Liver (tissue), 8 donors: ENCODE measurements at regions not wholly inside any gene's neighbourhood (a gene's known extent, or its start where the extent isn't known, plus 50 kb on each side); places are given as distances from the start of the nearest gene placed in this dataset.

Source experiments
- DNase-seq: peaks from one replicate; pipeline ENCODE4 v3.0.0-alpha.2; 2017; ENCODE audit warnings: low spot score
- H3K27ac ChIP-seq, 2 donors: one replicate each; pipeline ENCODE4 v1.7.0; 2013; ENCODE audit warnings: inconsistent platforms in 2 of 2, low read length in 2 of 2, control low read depth in 1 of 2, low read depth in 1 of 2, mild to moderate bottlenecking in 1 of 2
- H3K27me3 ChIP-seq, 4 donors: one replicate each; pipeline versions ENCODE4 v1.6.1 to v1.7.0; 2013; ENCODE audit warnings: low read length in 3 of 4, inconsistent platforms in 1 of 4, mild to moderate bottlenecking in 1 of 4, moderate library complexity in 1 of 4; ENCODE audit not compliant: control insufficient read depth in 4 of 4, insufficient read depth in 4 of 4
- H3K36me3 ChIP-seq, 4 donors: one replicate each; pipeline versions ENCODE4 v1.6.1 to v1.7.0; 2013; ENCODE audit warnings: low read length in 3 of 4, mild to moderate bottlenecking in 3 of 4, low read depth in 1 of 4, moderate library complexity in 1 of 4; ENCODE audit not compliant: control insufficient read depth in 4 of 4, insufficient read depth in 3 of 4
- H3K4me1 ChIP-seq, 4 donors: one replicate each; pipeline versions ENCODE4 v1.6.1 to v1.7.0; 2013; ENCODE audit warnings: low read length in 3 of 4, mild to moderate bottlenecking in 3 of 4, moderate library complexity in 1 of 4; ENCODE audit not compliant: control insufficient read depth in 4 of 4, insufficient read depth in 4 of 4
- H3K4me3 ChIP-seq, 3 donors: one replicate each; pipeline versions ENCODE4 v1.6.1 to v1.7.0; 2013; ENCODE audit warnings: low read length in 3 of 3, control low read depth in 1 of 3, low read depth in 1 of 3, mild to moderate bottlenecking in 1 of 3
- H3K9ac ChIP-seq, 2 donors: one replicate each; pipeline ENCODE4 v1.7.0; 2013; ENCODE audit warnings: low read length in 2 of 2, mild to moderate bottlenecking in 2 of 2, moderate library complexity in 2 of 2, control low read depth in 1 of 2, low read depth in 1 of 2
- H3K9me3 ChIP-seq, 4 donors: one replicate each; pipeline versions ENCODE4 v1.6.1 to v1.7.0; 2013; ENCODE audit warnings: low read length in 3 of 4; ENCODE audit not compliant: control insufficient read depth in 4 of 4
- ATF3 ChIP-seq: IDR thresholded peaks from 2 replicates; pipeline ENCODE4 v1.6.1; 2016; ENCODE audit warnings: antibody characterized with exemption
- CTCF ChIP-seq: fragments of 150-350 bp; IDR thresholded peaks from 2 replicates; pipeline ENCODE4 v1.5.1; 2017; ENCODE audit warnings: improper control_type of control experiment, low read depth, low read length; ENCODE audit not compliant: missing input control
- FOXA1 ChIP-seq: IDR thresholded peaks from 2 replicates; pipeline ENCODE4 v1.6.1; 2016; ENCODE audit warnings: antibody characterized with exemption
- FOXA2 ChIP-seq: IDR thresholded peaks from 2 replicates; pipeline ENCODE4 v1.6.1; 2016; ENCODE audit warnings: antibody characterized with exemption
- GABPA ChIP-seq, 2 donors: IDR thresholded peaks in 1 of 2; conservative IDR thresholded peaks in 1 of 2; 2 replicates each; pipeline ENCODE4 v1.6.1; 2016; ENCODE audit warnings: antibody characterized with exemption in 2 of 2, mild to moderate bottlenecking in 1 of 2, moderate library complexity in 1 of 2
- HNF4G ChIP-seq: IDR thresholded peaks from 2 replicates; pipeline ENCODE4 v1.6.1; 2016; ENCODE audit warnings: antibody characterized with exemption
- JUND ChIP-seq, 2 donors: IDR thresholded peaks; 2 replicates each; pipeline ENCODE4 v1.6.1; 2016; ENCODE audit warnings: antibody characterized with exemption in 2 of 2
- MAX ChIP-seq: IDR thresholded peaks from 2 replicates; pipeline ENCODE4 v1.6.1; 2016; ENCODE audit warnings: antibody characterized with exemption
- RAD21 ChIP-seq, 2 donors: IDR thresholded peaks; 2 replicates each; pipeline ENCODE4 v1.6.1; 2016; ENCODE audit warnings: antibody characterized with exemption in 2 of 2, mild to moderate bottlenecking in 2 of 2
- REST ChIP-seq: IDR thresholded peaks from 2 replicates; pipeline ENCODE4 v1.6.1; 2016; ENCODE audit warnings: antibody characterized with exemption, mild to moderate bottlenecking
- RXRA ChIP-seq, 2 donors: IDR thresholded peaks; 2 replicates each; pipeline ENCODE4 v1.6.1; 2017 to 2018; ENCODE audit warnings: antibody characterized with exemption in 2 of 2, mild to moderate bottlenecking in 1 of 2
- SP1 ChIP-seq: IDR thresholded peaks from 2 replicates; pipeline ENCODE4 v1.6.1; 2018; ENCODE audit warnings: antibody characterized with exemption, mild to moderate bottlenecking
- TAF1 ChIP-seq: conservative IDR thresholded peaks from 2 replicates; pipeline ENCODE4 v1.6.1; 2016; ENCODE audit warnings: antibody characterized with exemption, mild to moderate bottlenecking
- YY1 ChIP-seq: IDR thresholded peaks from 2 replicates; pipeline ENCODE4 v1.6.1; 2016; ENCODE audit warnings: antibody characterized with exemption, mild to moderate bottlenecking
- ZBTB33 ChIP-seq: IDR thresholded peaks from 2 replicates; pipeline ENCODE4 v1.6.1; 2016; ENCODE audit warnings: antibody characterized with exemption
- WGBS: extraction: QIAGEN DNeasy Blood & Tissue Kit; methylation state at CpG from one replicate; pipeline ENCODE4 v1.1.7; 2013; 5-methylcytosine and 5-hydroxymethylcytosine counted together
- donor health status: healthy.
- donor health status: healthy.
- donor health status: healthy.
- donor health status: healthy.
- donor health status: healthy.

- no peaks in the 10 kb centered on the region for H3K36me3 ChIP-seq
- no peak overlapping the region for H3K9ac ChIP-seq
- H3K9me3 ChIP-seq, result peaks cover 0 to 4% (median 0%) of the 10 kb centered on the region in 4 donors
- WGBS, result 59% methylated on average over 5 of the region's 5 CpGs
- peaks cover 0 to 20% (median 1%) of the 10 kb centered on the region in 4 donors for H3K27me3 ChIP-seq
- TF ChIP-seq GABPA (IDR thresholded peaks at IDR 0.05 in 1 of 2, conservative IDR thresholded peaks at IDR 0.05 in 1 of 2) (no peak), SP1 (no peak), MAX (no peak), ATF3 (no peak), JUND (IDR thresholded peaks at IDR 0.05) (no peak), FOXA2 (no peak), CTCF (no peak), HNF4G (no peak), TAF1 (no peak), ZBTB33 (no peak), YY1 (no peak)
- DNase-seq, result no peak
- no peak overlapping the region for H3K27ac ChIP-seq
- no peaks in the 10 kb centered on the region for H3K4me1 ChIP-seq
- no peak overlapping the region for H3K4me3 ChIP-seq
Measured at GRCh38 chr20:48478370-48478769, 349.4 kb downstream of the PREX1 start.

GRCh38 chr20:48476854-48477253 is 350.9 kb downstream of the PREX1 start:
- H3K36me3 ChIP-seq, result no peaks in the 10 kb centered on the region
- H3K27me3 ChIP-seq, result peaks cover 0 to 18% (median 3%) of the 10 kb centered on the region in 4 donors
- no peak for DNase-seq
- WGBS, result 64% methylated on average over 11 of the region's 11 CpGs
- no peak overlapping the region for H3K27ac ChIP-seq
- no peak overlapping the region for H3K4me3 ChIP-seq
- H3K9me3 ChIP-seq, result peaks cover 0 to 4% (median 0%) of the 10 kb centered on the region in 4 donors
- no peak overlapping the region for H3K9ac ChIP-seq
- TF ChIP-seq FOXA1, result no peak
- TF ChIP-seq RAD21 (IDR thresholded peaks at IDR 0.05), result no peak
- TF ChIP-seq CTCF, result no peak
- no peak for TF ChIP-seq REST
- no peak for TF ChIP-seq YY1
- no peak for TF ChIP-seq SP1
- TF ChIP-seq GABPA (IDR thresholded peaks at IDR 0.05 in 1 of 2, conservative IDR thresholded peaks at IDR 0.05 in 1 of 2), result no peak
- TF ChIP-seq RXRA (IDR thresholded peaks at IDR 0.05), result no peak
- no peak for TF ChIP-seq ZBTB33
- TF ChIP-seq MAX, result no peak
- H3K4me1 ChIP-seq, result no peaks in the 10 kb centered on the region
